Stimulated activated CD8-positive, alpha-beta memory T cell treated with anti-CD3 and anti-CD28 coated beads, Interleukin-7, amount 100 ng/mL, for 1 hour (primary cell): ENCODE measurements at regions not wholly inside any gene's neighbourhood (a gene's known extent, or its start where the extent isn't known, plus 50 kb on each side); places are given as distances from the start of the nearest gene placed in this dataset.

Experiments used
- DNase-seq, 2 donors: peaks; one replicate each; pipeline ENCODE4 v3.0.0-alpha.2; 2020; ENCODE audit warnings: low read depth in 2 of 2

- DNase-seq: no peak
Observed at GRCh38 chr18:78768656-78769501, 210.7 kb upstream of the SALL3 start.

- no peak for DNase-seq
Observed at GRCh38 chr18:78769502-78770105, 210.0 kb upstream of the SALL3 start.

GRCh38 chr18:78770139-78770822 lies 209.3 kb upstream of the SALL3 start:
- no peak for DNase-seq

GRCh38 chr18:78770823-78771139 lies 208.8 kb upstream of the SALL3 start:
- DNase-seq: no peak

- DNase-seq: no peak
Observed at GRCh38 chr18:78771496-78772359, 207.9 kb upstream of the SALL3 start.

- DNase-seq: no peak
Observed at GRCh38 chr18:78772360-78773302, 207.0 kb upstream of the SALL3 start.

- no peak for DNase-seq
Observed at GRCh38 chr18:78773303-78773755, 206.3 kb upstream of the SALL3 start.

GRCh38 chr18:78773819-78774218 lies 205.8 kb upstream of the SALL3 start:
- no peak for DNase-seq

GRCh38 chr18:78774741-78775141 lies 204.9 kb upstream of the SALL3 start:
- no peak for DNase-seq

- no peak for DNase-seq
Observed at GRCh38 chr18:78776151-78776550, 203.5 kb upstream of the SALL3 start.

GRCh38 chr18:78776706-78777285 lies 202.8 kb upstream of the SALL3 start:
- DNase-seq: no peak

- DNase-seq: no peak
Observed at GRCh38 chr18:78777992-78778391, 201.6 kb upstream of the SALL3 start.

GRCh38 chr18:78778651-78779050 lies 201.0 kb upstream of the SALL3 start:
- no peak for DNase-seq

- DNase-seq: no peak
Observed at GRCh38 chr18:78779996-78780718, 199.5 kb upstream of the SALL3 start.

GRCh38 chr18:78780719-78781600 lies 198.7 kb upstream of the SALL3 start:
- no peak for DNase-seq

GRCh38 chr18:78781601-78781960 lies 198.0 kb upstream of the SALL3 start:
- no peak for DNase-seq

GRCh38 chr18:78782951-78783563 lies 196.6 kb upstream of the SALL3 start:
- DNase-seq: no peak

GRCh38 chr18:78783564-78783960 lies 196.1 kb upstream of the SALL3 start:
- no peak for DNase-seq
